ENCODE measurements at regions not wholly inside any gene's neighbourhood (a gene's known extent, or its start where the extent isn't known, plus 50 kb on each side); places are given as distances from the start of the nearest gene placed in this dataset.

DNA sequence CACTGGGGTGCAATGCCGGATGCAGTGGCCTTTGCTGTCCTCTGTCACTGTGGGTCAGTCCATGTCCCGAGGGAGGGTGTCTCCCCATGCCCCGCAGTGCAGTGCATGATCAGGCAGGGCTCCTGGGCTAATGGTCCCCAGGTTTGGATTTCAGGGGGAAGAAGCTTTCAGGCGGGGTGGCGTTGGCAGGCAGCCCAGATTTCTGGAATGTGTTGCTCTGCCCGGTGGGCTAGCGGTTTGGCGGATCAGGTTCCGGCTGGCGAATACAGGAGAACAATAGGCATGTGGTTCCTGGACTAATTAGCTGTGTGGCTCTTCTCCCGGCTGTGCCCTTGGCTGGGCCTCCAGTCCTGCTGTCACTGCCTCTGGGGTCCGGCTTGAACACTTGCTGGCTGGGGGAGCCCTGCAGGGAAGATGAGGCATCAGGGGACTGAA is 141.3 kb downstream of the FGF9 start:
- no peak for DNase-seq (ENCODE audit: low read depth in 6 of 9, low spot score in 9 of 9)
- Histone ChIP-seq H3K4me3 (ENCODE audit: low read length in 2 of 2) (no peak overlapping the region), H3K27ac (ENCODE audit: low read depth in 1 of 2, low read length in 1 of 2) (no peak overlapping the region), H3K36me3 (ENCODE audit: control insufficient read depth in 2 of 2, insufficient read depth in 2 of 2, low read length in 1 of 2) (no peaks in the 10 kb centered on the region), H3K9me3 (ENCODE audit: control insufficient read depth in 2 of 2, insufficient read depth in 1 of 2, low read length in 1 of 2) (no peaks in the 10 kb centered on the region), H3K4me1 (ENCODE audit: control insufficient read depth in 2 of 2, insufficient read depth in 2 of 2, low read length in 2 of 2) (no peaks in the 10 kb centered on the region), H3K27me3 (ENCODE audit: control insufficient read depth in 2 of 2, insufficient read depth in 1 of 2, low read length in 1 of 2) (no peaks in the 10 kb centered on the region)
- WGBS: 90% methylated on average over 12 of the region's 12 CpGs

DNA sequence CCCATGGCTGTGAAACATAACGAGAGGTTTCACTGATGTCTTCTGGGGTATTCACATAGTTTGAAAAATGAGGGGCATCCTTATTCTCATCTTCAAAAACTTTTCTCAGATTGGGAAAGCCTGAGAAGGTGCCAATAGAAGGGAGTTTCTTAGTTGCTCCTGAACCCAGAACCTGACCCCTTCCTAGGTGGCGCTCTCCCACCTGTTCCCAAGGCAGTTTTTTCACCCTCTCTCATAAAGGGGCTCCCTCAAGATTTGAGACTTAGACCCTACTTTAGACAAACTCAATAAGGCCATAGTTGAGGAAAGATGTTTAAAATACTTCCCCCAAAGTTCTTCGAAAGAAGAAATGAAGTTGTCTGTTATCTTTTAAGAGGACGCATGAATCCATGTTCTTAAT is 142.2 kb downstream of the FGF9 start:
- DNase-seq (ENCODE audit: low read depth in 6 of 9, low spot score in 9 of 9): no peak
- Histone ChIP-seq H3K9me3 (ENCODE audit: control insufficient read depth in 2 of 2, insufficient read depth in 1 of 2, low read length in 1 of 2) (peaks cover 0 to 2% of the 10 kb centered on the region in 2 donors), H3K4me3 (ENCODE audit: low read length in 2 of 2) (no peak overlapping the region), H3K27me3 (ENCODE audit: control insufficient read depth in 2 of 2, insufficient read depth in 1 of 2, low read length in 1 of 2) (no peaks in the 10 kb centered on the region), H3K36me3 (ENCODE audit: control insufficient read depth in 2 of 2, insufficient read depth in 2 of 2, low read length in 1 of 2) (no peaks in the 10 kb centered on the region), H3K4me1 (ENCODE audit: control insufficient read depth in 2 of 2, insufficient read depth in 2 of 2, low read length in 2 of 2) (no peaks in the 10 kb centered on the region), H3K27ac (ENCODE audit: low read depth in 1 of 2, low read length in 1 of 2) (no peak overlapping the region)
- WGBS: 94% methylated on average over 4 of the region's 4 CpGs

DNA sequence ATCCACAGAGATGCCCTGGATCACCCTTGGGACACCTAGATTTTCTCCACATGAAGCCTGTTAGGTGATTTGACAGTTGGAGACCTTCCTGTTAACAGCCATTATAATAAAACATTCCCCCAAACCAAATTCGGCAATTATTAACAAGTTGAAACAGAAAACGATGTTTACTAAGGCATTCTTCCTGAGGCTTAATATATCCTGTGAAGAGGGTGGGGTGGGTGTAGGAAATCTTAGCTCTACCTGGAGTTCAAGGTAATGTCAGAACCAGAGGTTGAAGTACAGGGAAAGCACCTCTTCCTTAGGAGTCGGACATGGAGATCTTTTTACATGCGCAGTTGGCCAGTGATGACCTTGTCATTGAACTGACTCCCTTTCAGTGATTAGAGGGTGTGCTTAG is 143.0 kb downstream of the FGF9 start:
- DNase-seq (ENCODE audit: low read depth in 6 of 9, low spot score in 9 of 9): no peak
- H3K27ac ChIP-seq (ENCODE audit: low read depth in 1 of 2, low read length in 1 of 2): no peak overlapping the region
- peaks cover 0 to 2% of the 10 kb centered on the region in 2 donors for H3K9me3 ChIP-seq (ENCODE audit: control insufficient read depth in 2 of 2, insufficient read depth in 1 of 2, low read length in 1 of 2)
- H3K27me3 ChIP-seq (ENCODE audit: control insufficient read depth in 2 of 2, insufficient read depth in 1 of 2, low read length in 1 of 2): no peaks in the 10 kb centered on the region
- 78% methylated on average over 4 of the region's 4 CpGs for WGBS
- H3K4me3 ChIP-seq (ENCODE audit: low read length in 2 of 2): no peak overlapping the region
- H3K36me3 ChIP-seq (ENCODE audit: control insufficient read depth in 2 of 2, insufficient read depth in 2 of 2, low read length in 1 of 2): no peaks in the 10 kb centered on the region
- H3K4me1 ChIP-seq (ENCODE audit: control insufficient read depth in 2 of 2, insufficient read depth in 2 of 2, low read length in 2 of 2): no peaks in the 10 kb centered on the region

DNA sequence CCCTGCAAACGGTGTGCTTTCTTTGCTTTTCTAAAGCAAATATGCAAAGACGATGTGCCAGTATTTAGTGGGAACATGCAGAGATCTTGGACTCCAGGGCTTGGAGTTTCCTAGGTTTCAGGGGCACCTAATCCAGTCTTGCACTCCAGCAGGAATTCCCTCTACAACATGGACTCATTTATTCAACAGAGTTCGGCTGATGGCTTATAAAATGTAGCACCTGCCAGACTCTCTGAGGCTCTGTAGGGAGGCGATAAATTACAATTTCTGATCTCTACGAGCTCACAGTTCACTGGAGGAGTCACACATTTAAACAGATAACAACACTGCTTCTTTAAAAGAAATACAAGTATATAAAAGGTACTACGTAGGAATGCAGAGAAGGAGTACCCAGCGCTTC is 143.7 kb downstream of the FGF9 start:
- Histone ChIP-seq H3K4me1 (ENCODE audit: control insufficient read depth in 2 of 2, insufficient read depth in 2 of 2, low read length in 2 of 2) (no peaks in the 10 kb centered on the region), H3K4me3 (ENCODE audit: low read length in 2 of 2) (no peak overlapping the region), H3K36me3 (ENCODE audit: control insufficient read depth in 2 of 2, insufficient read depth in 2 of 2, low read length in 1 of 2) (no peaks in the 10 kb centered on the region), H3K9me3 (ENCODE audit: control insufficient read depth in 2 of 2, insufficient read depth in 1 of 2, low read length in 1 of 2) (peaks cover 0 to 2% of the 10 kb centered on the region in 2 donors), H3K27ac (ENCODE audit: low read depth in 1 of 2, low read length in 1 of 2) (no peak overlapping the region), H3K27me3 (ENCODE audit: control insufficient read depth in 2 of 2, insufficient read depth in 1 of 2, low read length in 1 of 2) (no peaks in the 10 kb centered on the region)
- no peak for DNase-seq (ENCODE audit: low read depth in 6 of 9, low spot score in 9 of 9)
- 89% methylated on average over 7 of the region's 7 CpGs for WGBS

DNA sequence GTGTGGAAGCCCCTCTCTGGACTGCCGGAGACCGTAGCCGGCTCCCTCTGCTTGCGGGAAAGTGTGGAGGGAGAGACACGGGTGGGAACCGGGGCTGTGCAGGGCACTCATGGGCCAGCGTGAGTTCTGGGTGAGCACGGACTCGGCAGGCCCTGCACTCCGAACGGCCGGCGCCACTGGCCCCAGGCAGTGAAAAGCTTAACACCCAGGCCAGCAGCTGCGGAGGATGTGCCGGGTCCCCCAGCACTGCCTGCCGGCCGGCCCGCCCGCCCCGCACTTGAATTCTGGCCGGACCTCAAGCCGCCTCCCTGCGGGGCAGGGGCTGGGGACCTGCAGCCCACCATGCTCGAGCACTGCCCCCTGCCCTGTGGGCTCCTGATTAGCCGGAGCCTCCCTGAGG is 147.0 kb downstream of the FGF9 start:
- H3K36me3 ChIP-seq (ENCODE audit: control insufficient read depth in 2 of 2, insufficient read depth in 2 of 2, low read length in 1 of 2): no peaks in the 10 kb centered on the region
- no peak for DNase-seq (ENCODE audit: low read depth in 6 of 9, low spot score in 9 of 9)
- no peaks in the 10 kb centered on the region for H3K27me3 ChIP-seq (ENCODE audit: control insufficient read depth in 2 of 2, insufficient read depth in 1 of 2, low read length in 1 of 2)
- no peak overlapping the region for H3K27ac ChIP-seq (ENCODE audit: low read depth in 1 of 2, low read length in 1 of 2)
- WGBS: 96% methylated on average over 25 of the region's 25 CpGs
- H3K9me3 ChIP-seq (ENCODE audit: control insufficient read depth in 2 of 2, insufficient read depth in 1 of 2, low read length in 1 of 2): peaks cover 0 to 2% of the 10 kb centered on the region in 2 donors
- no peak overlapping the region for H3K4me3 ChIP-seq (ENCODE audit: low read length in 2 of 2)
- no peaks in the 10 kb centered on the region for H3K4me1 ChIP-seq (ENCODE audit: control insufficient read depth in 2 of 2, insufficient read depth in 2 of 2, low read length in 2 of 2)

DNA sequence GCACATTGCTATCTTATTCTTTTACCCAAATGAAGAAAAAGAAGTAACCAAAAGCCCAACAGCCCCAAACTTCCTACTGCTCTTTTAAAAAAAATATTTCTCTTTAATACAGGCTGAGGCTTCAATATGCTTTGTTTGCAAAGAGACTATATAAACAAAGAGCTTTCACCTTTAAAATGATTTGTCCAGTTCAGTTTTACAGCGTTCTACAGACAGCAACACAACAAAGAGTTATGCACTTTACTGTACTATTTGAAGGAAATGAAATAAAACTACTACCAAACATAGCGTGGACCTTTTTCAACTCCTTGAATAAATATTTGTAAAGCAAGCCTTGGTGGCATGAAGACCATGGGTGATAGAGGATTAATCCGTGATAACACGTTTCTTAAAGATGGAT is 151.2 kb downstream of the FGF9 start:
- WGBS: 91% methylated on average over 4 of the region's 4 CpGs
- H3K36me3 ChIP-seq (ENCODE audit: control insufficient read depth in 2 of 2, insufficient read depth in 2 of 2, low read length in 1 of 2): no peaks in the 10 kb centered on the region
- no peaks in the 10 kb centered on the region for H3K4me1 ChIP-seq (ENCODE audit: control insufficient read depth in 2 of 2, insufficient read depth in 2 of 2, low read length in 2 of 2)
- H3K4me3 ChIP-seq (ENCODE audit: low read length in 2 of 2): no peak overlapping the region
- no peak overlapping the region for H3K27ac ChIP-seq (ENCODE audit: low read depth in 1 of 2, low read length in 1 of 2)
- H3K9me3 ChIP-seq (ENCODE audit: control insufficient read depth in 2 of 2, insufficient read depth in 1 of 2, low read length in 1 of 2): peaks cover 0 to 2% of the 10 kb centered on the region in 2 donors
- no peaks in the 10 kb centered on the region for H3K27me3 ChIP-seq (ENCODE audit: control insufficient read depth in 2 of 2, insufficient read depth in 1 of 2, low read length in 1 of 2)
- no peak for DNase-seq (ENCODE audit: low read depth in 6 of 9, low spot score in 9 of 9)

DNA sequence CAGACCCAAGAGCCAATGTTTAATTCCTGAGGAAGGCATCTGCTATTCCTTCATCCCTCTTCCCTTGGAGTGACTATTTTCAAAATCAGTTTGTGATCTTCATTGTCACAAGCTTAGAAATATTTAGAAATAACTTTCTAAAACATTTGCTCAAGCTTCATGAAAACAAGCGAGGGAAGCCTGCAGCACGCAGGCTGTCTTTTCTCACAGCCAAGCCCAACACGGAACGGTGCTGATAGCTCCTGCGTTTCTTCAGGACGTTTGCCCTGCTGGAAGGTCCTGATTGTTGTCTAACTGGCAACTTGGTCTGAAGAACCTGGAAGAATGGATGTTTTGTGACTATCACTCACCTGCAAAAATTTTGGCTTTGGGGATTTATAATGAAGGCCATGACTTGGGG is 152.5 kb downstream of the FGF9 start:
- Histone ChIP-seq H3K9me3 (ENCODE audit: control insufficient read depth in 2 of 2, insufficient read depth in 1 of 2, low read length in 1 of 2) (no peaks in the 10 kb centered on the region), H3K27me3 (ENCODE audit: control insufficient read depth in 2 of 2, insufficient read depth in 1 of 2, low read length in 1 of 2) (no peaks in the 10 kb centered on the region), H3K4me1 (ENCODE audit: control insufficient read depth in 2 of 2, insufficient read depth in 2 of 2, low read length in 2 of 2) (no peaks in the 10 kb centered on the region), H3K36me3 (ENCODE audit: control insufficient read depth in 2 of 2, insufficient read depth in 2 of 2, low read length in 1 of 2) (no peaks in the 10 kb centered on the region), H3K4me3 (ENCODE audit: low read length in 2 of 2) (no peak overlapping the region), H3K27ac (ENCODE audit: low read depth in 1 of 2, low read length in 1 of 2) (no peak overlapping the region)
- no peak for DNase-seq (ENCODE audit: low read depth in 6 of 9, low spot score in 9 of 9)
- 96% methylated on average over 6 of the region's 6 CpGs for whole genome bisulfite sequencing

DNA sequence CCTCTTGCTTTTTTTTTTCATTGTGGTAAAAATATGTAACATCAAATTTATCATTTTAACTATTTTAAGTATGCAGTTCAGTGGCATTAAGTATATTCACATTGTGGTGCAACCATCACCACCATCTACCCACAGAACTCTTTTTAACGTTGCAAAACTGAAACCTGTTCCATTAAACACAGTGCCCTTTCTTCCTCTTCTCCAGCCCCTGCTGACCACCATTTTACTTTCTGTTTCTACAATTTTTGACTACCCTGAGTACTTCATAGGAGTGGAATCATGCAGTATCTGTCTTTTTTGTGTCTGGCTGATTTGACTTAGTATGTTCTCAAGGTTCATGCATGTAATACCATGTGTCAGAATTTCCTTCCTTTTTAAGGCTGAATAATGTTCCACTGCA is 153.1 kb downstream of the FGF9 start:
- 58% methylated on average over 1 of the region's 1 CpG for WGBS
- no peak overlapping the region for H3K27ac ChIP-seq (ENCODE audit: low read depth in 1 of 2, low read length in 1 of 2)
- no peak overlapping the region for H3K4me3 ChIP-seq (ENCODE audit: low read length in 2 of 2)
- no peaks in the 10 kb centered on the region for H3K36me3 ChIP-seq (ENCODE audit: control insufficient read depth in 2 of 2, insufficient read depth in 2 of 2, low read length in 1 of 2)
- no peaks in the 10 kb centered on the region for H3K27me3 ChIP-seq (ENCODE audit: control insufficient read depth in 2 of 2, insufficient read depth in 1 of 2, low read length in 1 of 2)
- DNase-seq (ENCODE audit: low read depth in 6 of 9, low spot score in 9 of 9): no peak
- no peaks in the 10 kb centered on the region for H3K4me1 ChIP-seq (ENCODE audit: control insufficient read depth in 2 of 2, insufficient read depth in 2 of 2, low read length in 2 of 2)
- H3K9me3 ChIP-seq (ENCODE audit: control insufficient read depth in 2 of 2, insufficient read depth in 1 of 2, low read length in 1 of 2): no peaks in the 10 kb centered on the region

DNA sequence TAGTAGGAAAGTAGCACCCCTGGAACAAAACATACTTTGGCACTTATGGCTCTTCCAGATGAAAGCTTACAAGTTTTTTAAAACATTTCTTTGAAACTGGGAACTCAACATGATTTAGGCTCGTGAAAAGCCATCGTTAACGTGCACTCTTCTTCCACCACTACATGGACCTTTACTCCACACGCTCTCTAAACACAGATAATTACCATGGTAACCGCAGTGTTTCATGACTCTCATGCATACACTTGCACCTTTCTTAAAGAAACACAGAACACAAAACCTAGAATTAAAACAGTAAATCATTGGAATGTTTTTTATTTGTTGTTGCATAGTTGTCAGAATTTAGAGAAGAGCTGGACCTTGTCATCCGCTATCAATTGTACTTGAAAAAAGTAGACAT is 154.3 kb downstream of the FGF9 start:
- H3K4me1 ChIP-seq (ENCODE audit: control insufficient read depth in 2 of 2, insufficient read depth in 2 of 2, low read length in 2 of 2): no peaks in the 10 kb centered on the region

DNA sequence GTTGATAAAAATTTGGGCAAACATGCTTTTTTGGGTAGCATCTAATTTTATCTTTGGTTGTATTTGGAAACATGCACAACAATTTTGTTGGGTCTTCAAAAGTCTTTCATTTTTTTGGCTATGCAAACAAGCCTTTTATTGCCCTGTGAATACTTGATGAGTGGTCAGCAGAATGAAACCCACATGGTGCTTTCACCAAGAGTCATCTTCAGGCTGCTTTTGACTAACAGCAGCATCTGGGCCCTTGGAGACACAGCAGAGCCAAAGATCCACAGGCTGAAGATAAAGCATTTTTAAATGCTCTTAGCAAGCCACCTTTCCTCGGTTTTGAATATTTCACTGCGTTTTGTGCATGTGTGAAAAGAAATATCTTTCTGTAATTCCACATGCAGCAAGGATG is 154.9 kb downstream of the FGF9 start:
- Histone ChIP-seq H3K4me3 (ENCODE audit: low read length in 2 of 2) (no peak overlapping the region), H3K27ac (ENCODE audit: low read depth in 1 of 2, low read length in 1 of 2) (no peak overlapping the region), H3K36me3 (ENCODE audit: control insufficient read depth in 2 of 2, insufficient read depth in 2 of 2, low read length in 1 of 2) (no peaks in the 10 kb centered on the region), H3K4me1 (ENCODE audit: control insufficient read depth in 2 of 2, insufficient read depth in 2 of 2, low read length in 2 of 2) (no peaks in the 10 kb centered on the region), H3K27me3 (ENCODE audit: control insufficient read depth in 2 of 2, insufficient read depth in 1 of 2, low read length in 1 of 2) (no peaks in the 10 kb centered on the region), H3K9me3 (ENCODE audit: control insufficient read depth in 2 of 2, insufficient read depth in 1 of 2, low read length in 1 of 2) (no peaks in the 10 kb centered on the region)
- DNase-seq (ENCODE audit: low read depth in 6 of 9, low spot score in 9 of 9): no peak
- 90% methylated on average over 2 of the region's 2 CpGs for WGBS

More for the DNA sequence above, 154.3 kb downstream of the FGF9 start:
- no peaks in the 10 kb centered on the region for H3K27me3 ChIP-seq (ENCODE audit: control insufficient read depth in 2 of 2, insufficient read depth in 1 of 2, low read length in 1 of 2)
- H3K36me3 ChIP-seq (ENCODE audit: control insufficient read depth in 2 of 2, insufficient read depth in 2 of 2, low read length in 1 of 2): no peaks in the 10 kb centered on the region
- WGBS: 89% methylated on average over 6 of the region's 6 CpGs
- no peaks in the 10 kb centered on the region for H3K9me3 ChIP-seq (ENCODE audit: control insufficient read depth in 2 of 2, insufficient read depth in 1 of 2, low read length in 1 of 2)
- no peak overlapping the region for H3K4me3 ChIP-seq (ENCODE audit: low read length in 2 of 2)
- H3K27ac ChIP-seq (ENCODE audit: low read depth in 1 of 2, low read length in 1 of 2): no peak overlapping the region
- no peak for DNase-seq (ENCODE audit: low read depth in 6 of 9, low spot score in 9 of 9)
